GM12873 (cell line): ENCODE measurements at regions not wholly inside any gene's neighbourhood (a gene's known extent, or its start where the extent isn't known, plus 50 kb on each side); places are given as distances from the start of the nearest gene placed in this dataset.

Experiments
- CTCF ChIP-seq: IDR thresholded peaks from 2 replicates; pipeline ENCODE4 v1.5.1; 2012; ENCODE audit warnings: low read depth, mild to moderate bottlenecking, moderate library complexity, low read length, control low read depth; ENCODE audit not compliant: insufficient read depth; ENCODE audit errors: missing control alignments

- no peak for TF ChIP-seq CTCF
Measured at GRCh38 chr12:85625467-85625866, 210.7 kb downstream of the RASSF9 start.

GRCh38 chr12:85626001-85626783 is 210.0 kb downstream of the RASSF9 start:
- no peak for TF ChIP-seq CTCF

- TF ChIP-seq CTCF = no peak
Measured at GRCh38 chr12:85626784-85627171, 209.4 kb downstream of the RASSF9 start.

GRCh38 chr12:85627584-85627983 is 208.6 kb downstream of the RASSF9 start:
- TF ChIP-seq CTCF = no peak

- no peak for TF ChIP-seq CTCF
Measured at GRCh38 chr12:85630851-85631250, 205.4 kb downstream of the RASSF9 start.

GRCh38 chr12:85632390-85632789 is 203.8 kb downstream of the RASSF9 start:
- no peak for TF ChIP-seq CTCF

GRCh38 chr12:85633491-85633890 is 202.7 kb downstream of the RASSF9 start:
- no peak for TF ChIP-seq CTCF
